Suppressor macrophage treated with lipopolysaccharide for 4 hours (primary cell): ENCODE measurements at regions not wholly inside any gene's neighbourhood (a gene's known extent, or its start where the extent isn't known, plus 50 kb on each side); places are given as distances from the start of the nearest gene placed in this dataset.
"Not testable (repeated sequence)": the region's sequence is repeated elsewhere in the genome, so short reads cannot be mapped to it uniquely, and the experiment has no call there.

ENCODE experiments used
- DNase-seq: peaks from one replicate; pipeline ENCODE4 v3.0.0-alpha.2; 2020

DNA sequence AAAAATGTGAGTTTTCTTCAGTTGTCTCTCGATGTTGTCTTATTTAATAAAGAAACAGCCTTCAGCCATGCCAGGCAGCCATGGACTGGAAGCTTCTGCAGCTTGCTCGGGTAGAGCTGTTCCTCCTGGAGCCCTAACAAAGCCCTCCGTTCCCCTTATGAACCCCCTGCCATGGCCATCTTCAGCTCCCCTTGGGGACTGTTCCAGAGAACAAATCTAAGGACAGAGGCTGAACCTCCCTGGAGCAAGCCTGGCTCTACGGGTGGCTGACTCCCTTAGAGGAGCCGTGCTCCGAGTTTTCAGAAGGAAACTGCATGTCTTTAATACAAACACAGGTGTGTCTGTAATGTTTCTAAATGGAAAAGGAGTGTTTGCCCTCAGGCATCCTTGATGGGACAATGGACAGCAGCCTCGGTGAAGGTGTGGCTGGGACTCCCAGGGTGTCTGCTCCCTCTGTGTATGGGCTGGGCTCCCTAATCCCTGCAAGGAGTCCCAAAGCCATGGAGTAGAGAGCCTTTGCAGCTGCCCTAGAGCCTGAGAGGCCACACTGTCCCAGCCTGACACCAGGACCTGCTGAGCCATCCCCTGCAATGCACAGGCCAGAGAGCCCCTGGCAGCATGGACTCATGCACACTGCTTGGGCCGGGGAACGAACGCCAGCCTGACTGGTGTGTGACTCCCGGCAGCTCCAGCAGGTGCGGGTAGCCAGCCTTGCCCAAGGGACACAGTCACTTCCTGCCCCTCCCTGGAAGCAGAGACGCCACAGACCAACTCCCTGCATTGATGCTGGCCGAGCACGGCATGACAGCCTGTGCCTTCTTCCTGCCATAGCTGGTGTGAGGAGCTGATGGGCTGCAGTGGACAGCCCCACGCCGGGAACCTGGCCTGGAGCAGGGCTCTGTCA lies 381.8 kb downstream of the TCERG1L start:
- DNase-seq = no peak

DNA sequence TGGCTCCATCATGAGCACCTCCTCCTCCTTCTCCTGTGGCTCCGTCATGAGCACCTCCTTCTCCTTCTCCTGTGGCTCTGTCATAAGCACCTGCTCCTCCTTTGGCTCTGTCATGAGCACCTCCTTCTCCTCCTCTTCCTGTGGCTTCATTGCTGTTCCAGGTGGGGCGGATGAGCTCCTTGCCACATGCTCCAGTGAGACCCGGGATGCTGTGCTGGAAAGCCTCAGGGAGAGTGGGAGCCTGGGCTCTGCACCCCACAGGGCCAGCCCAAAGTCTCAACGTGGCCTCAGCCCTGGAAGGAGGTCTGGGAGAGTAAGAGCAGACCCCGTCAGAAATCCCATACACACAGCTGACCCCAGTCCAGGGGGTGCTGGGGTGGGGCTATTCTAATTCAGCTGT lies 380.7 kb downstream of the TCERG1L start:
- no peak for DNase-seq

DNA sequence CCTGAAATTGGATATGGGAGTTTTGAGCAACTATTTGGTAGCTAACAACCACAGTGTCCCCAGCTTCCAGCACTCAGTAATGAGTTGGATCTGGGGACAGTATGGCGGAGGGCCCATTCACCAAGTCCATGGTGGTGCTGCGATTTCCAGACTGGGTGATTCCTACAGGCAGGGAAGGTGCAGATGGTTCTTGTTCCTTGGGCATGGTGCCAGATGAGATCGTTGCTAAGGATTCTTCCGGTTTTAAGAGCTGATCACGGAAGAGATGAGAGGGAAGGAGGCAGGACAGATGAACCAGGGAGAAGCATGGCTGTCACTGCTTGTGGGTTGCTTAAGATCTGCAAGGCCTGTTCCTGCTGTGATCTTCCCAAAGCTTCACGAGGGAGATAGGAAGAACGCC lies 380.3 kb downstream of the TCERG1L start:
- DNase-seq = no peak

GRCh38 chr10:130932326-130933007 lies 379.1 kb downstream of the TCERG1L start:
- no peak for DNase-seq

DNA sequence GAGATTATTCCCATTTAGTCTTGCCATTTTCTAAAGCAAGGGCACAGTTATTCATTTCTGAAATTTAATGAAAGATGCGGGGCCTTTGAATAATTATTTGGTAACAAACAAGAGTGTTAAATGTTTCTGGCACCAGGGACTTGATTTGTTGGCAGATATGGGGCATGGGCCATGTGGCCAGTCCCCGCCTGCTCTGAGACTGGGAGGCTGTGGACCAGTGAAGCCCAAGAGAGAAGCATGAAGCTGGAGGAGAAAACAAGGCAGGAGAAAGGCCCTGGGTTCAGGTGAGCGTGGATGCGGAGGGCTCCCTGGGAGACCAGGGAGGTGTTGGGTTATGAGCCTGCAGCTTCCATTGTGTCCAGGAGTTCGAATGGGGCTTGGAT lies 378.5 kb downstream of the TCERG1L start:
- no peak for DNase-seq

GRCh38 chr10:130934293-130935127 lies 377.0 kb downstream of the TCERG1L start:
- DNase-seq = no peak

DNA sequence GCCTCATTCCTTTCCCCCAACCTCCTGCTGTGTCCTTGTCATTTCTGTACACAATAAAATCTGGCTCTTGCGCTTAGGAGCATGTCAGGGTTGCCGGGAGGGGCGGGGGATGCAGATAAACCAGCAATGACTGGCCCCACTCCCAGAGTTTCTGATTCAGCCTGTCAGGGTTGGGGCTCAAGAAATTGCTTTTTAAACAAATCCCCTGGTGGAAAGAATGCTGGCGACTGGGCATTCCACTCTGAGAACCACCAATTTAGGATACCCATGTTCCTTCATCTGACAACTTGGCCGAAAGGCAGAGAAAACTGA lies 376.4 kb downstream of the TCERG1L start:
- DNase-seq = no peak

DNA sequence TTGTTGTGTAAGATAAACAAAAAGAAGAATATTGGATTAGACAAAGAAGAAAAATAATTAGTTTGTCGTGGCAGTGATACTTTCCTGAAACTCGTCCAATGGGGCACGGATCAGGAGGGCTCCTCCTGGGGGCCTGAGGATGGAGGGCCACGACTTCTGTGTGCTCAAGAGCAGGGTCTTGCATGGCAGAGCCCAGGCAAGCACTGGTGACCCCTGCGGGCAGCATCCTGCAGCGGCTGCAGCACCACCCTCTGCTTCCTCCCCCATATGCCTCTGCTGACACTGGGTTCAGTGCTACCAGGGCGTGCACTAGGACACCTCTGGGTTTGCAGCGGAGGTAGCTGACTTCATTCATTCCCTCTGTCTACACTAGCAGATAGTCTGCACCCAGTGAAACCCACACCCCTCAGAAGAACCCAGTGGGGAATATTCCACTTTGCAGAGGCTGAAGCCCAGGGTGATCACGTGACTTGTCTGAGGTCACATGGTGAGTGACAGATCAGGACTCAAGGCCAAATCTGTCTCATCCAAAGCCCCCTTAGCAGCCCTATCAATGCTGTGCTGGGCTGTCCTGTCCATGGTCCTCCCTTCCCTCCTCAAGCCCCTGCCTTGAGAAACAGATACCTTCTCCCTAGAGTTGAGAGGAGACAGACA lies 375.5 kb downstream of the TCERG1L start:
- no peak for DNase-seq

GRCh38 chr10:130936851-130937250 lies 374.7 kb downstream of the TCERG1L start:
- DNase-seq = no peak

DNA sequence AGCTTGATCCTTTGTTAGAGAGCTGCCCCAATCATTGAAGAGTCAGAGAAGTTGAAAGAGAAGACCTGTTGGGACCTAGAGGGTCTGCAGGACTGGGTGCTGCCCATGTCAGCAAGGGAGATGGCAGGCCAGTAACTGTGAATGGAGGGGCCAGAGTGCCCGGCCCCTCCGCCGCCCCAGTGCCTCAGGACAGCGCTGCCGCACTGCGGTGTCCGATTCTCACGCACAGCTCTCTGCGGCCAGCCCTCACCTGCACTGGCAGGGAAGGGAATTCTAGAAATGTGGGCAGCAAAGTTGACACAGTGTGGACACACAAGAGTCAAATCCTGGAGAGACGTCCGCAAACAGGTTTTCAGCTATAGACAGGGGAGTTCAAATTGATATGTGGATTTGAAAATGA lies 373.5 kb downstream of the TCERG1L start:
- DNase-seq = no peak

- not testable (repeated sequence) for DNase-seq
These were observed 372.6 kb downstream of the TCERG1L start for GRCh38 chr10:130938891-130939290.

DNA sequence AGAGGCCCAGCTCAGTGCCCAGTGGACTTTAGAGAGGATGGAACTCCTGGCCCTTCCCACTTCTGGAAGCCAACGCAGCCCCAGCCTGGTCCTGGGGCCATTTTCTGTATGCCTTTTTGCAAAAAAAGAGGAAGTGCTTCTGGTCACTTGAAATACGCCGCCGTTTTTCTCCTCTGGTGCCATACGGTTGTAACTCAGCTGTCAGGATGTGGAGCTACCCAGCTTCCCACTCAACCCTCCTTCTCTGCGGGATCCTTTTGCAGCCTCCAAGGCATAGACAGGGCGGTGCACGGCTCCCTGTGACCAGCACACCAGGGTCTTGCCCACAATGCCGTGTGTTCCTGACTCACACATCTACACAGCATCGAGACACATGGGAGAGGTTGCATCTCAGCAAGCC lies 369.6 kb downstream of the TCERG1L start:
- no peak for DNase-seq

- no peak for DNase-seq
These were observed 359.4 kb downstream of the TCERG1L start for GRCh38 chr10:130952086-130952485.

DNA sequence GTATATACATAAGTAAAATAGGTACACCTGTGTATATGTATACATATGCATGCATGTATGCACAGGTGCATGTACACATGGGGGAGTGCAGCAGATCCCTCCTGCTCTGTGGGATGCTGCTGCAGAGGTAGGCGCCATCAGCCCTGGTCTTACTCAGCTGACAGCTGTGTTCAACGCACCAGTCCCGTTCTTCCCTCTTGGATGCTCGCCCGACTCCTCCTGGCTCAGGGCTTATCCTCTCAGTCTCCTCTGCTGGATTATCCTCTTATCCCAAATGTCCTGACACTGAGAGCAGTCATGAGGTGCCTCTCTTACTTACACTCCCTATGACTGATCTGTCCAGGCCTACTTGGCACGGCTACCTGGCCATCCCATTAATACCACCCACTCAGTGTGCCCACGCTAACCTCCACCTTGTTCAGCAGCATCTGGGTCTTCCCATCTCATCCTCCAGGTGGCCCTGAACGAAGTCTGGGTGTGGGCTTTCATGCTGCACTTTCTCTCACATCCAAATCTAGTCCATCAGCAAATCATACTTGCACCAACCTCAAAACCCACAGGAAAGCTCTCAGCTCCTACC lies 357.1 kb downstream of the TCERG1L start:
- DNase-seq = no peak

DNA sequence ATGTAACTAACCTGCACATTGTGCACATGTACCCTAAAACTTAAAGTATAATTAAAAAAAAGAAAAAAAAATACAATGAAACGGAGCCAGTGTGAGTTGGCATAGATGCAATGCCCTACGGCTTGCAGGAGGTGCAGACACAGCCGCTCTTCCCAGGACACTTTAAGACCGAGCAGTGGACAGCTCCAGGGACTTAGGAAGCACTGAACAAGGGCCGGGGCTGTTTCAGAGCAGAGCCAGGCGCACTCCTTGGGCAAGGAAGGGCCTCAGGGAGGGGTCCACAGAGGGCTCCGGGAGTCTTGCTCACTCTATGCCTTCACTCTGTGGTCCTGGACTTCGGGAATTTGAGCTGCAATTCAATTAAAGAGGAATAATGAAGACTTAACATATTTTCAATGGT lies 355.3 kb downstream of the TCERG1L start:
- DNase-seq = no peak

GRCh38 chr10:130957423-130957822 lies 354.1 kb downstream of the TCERG1L start:
- DNase-seq = no peak

DNA sequence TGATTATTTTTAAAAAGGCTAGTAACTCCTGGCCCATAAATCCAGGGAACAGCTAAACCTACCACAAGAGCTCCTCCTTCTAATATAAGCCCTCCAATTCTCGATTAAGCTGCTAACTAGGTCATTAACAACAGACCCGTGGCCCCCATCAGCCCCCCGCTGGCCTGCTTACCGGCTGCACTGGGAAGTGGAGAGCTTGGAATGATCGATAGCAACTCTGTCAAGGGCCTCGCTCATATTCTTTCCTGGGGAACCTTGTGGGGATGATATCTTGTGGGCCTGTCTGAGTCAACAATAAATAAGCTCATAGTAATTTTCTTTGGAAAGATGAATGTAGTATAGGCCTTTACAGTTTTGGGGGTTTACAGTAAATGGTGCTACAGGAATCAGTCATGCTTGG lies 353.5 kb downstream of the TCERG1L start:
- DNase-seq = no peak

DNA sequence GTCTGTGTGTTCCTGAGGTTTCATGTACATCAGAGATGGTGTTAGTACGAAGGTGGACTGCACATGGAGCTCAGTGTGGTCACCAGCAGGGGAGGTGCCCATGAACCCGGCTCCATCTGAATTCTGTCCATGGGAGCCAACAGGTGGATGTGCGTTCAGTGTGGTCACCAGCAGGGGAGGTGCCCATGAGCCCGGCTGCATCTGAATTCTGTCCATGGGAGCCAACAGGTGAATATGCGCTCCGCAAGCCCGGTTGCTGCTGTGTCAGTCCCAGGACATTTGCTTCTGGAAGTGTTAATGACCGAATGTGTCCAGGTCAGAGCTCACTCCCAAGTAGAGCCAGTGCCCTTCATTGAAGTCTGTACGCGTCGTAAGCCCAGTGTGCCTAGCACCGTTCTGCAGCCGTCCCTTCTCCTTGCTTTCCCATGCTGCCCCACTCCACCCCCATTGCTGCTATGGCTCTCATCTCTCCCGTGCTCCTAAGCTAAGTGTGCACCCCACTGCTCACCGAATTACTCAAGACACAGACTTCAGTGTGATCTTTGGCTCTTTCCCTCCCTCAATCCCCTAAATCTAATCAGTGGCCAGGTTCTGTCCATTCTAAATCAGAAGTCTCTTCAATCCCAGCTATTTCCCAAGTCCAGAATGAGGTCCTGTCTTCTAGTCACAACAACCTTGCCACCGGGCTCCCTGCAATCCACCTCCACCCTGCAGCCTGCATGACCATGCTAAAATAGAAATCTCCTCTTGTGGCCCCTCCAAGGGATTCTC lies 352.4 kb downstream of the TCERG1L start:
- DNase-seq = no peak

DNA sequence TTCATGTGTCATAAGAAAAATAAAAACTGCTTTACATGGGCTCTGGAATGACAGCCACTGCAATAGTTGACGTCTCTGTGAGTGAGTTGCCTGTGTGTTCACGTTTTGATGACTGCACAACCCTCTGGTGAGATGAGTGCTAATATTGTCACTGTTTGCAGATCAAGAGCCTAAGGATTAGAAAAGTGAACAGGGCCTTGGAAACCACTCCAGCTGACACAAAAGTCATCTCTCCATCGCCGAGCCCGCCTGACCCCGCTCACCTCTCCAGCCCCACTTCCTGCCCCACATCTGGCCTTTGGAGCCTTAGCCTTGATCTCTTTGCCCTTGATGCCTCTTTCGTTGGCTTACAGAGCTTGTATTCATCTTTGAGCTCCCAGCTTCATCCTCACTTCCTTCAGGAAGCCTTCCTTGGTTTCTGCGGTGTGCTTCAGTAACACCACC lies 351.7 kb downstream of the TCERG1L start:
- DNase-seq = no peak

GRCh38 chr10:130960531-130960930 lies 351.0 kb downstream of the TCERG1L start:
- DNase-seq = no peak

DNA sequence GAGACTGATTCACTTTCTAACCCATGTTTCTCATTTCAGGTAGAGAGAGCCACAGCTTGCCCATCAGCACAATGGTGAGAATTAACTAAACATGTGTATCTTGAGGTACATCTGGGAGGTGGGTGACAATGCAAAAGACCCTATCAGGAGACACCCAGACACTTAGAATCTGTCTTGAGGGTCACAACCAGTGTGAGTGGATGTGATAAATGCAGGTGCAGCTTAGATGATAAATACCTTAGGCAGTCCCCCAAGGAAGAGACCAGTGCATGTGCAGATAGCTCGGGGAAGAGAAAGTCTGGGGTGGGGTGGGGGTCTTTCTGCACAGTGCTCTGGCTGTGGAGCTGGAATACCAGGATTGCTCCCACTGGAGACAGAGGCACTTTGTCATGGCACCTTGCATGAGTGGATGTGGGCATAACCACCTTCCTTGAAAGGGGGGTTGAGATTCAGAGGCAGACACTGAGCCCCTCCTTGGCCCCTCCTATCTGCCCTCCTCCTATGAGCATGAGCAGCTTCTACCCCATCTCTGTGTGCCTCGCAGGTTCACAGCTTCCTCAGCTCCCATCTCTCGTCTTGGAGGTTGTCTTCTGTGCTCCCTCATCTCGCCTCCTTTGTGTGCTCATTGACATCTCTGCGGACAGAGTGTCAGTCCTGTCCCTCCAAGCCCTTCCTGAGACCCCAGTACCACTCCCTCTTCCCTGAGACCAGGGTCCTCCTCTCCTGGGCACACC lies 349.8 kb downstream of the TCERG1L start:
- DNase-seq = no peak
